HL-60 (cell line): ENCODE measurements at regions not wholly inside any gene's neighbourhood (a gene's known extent, or its start where the extent isn't known, plus 50 kb on each side); places are given as distances from the start of the nearest gene placed in this dataset.

ENCODE experiments used
- POLR2AphosphoS5 ChIP-seq: IDR thresholded peaks from 2 replicates; pipeline ENCODE4 v1.6.1; 2012; ENCODE audit warnings: low read depth
- SPI1 ChIP-seq: IDR thresholded peaks from 2 replicates; pipeline ENCODE4 v1.6.1; 2012; ENCODE audit warnings: low read depth, mild to moderate bottlenecking, borderline replicate concordance
- TF ChIP-seq, protein P1 (sequence below): IDR thresholded peaks from one replicate; pipeline ENCODE4 v1.5.1; 2011; ENCODE audit warnings: low read length, control low read depth, inconsistent platforms; ENCODE audit not compliant: insufficient read depth
- TF ChIP-seq, protein P2 (sequence below): IDR thresholded peaks from 2 replicates; pipeline ENCODE4 v1.6.1; 2012; ENCODE audit warnings: low read depth; ENCODE audit not compliant: insufficient replicate concordance

- TF ChIP-seq, protein P1, sequence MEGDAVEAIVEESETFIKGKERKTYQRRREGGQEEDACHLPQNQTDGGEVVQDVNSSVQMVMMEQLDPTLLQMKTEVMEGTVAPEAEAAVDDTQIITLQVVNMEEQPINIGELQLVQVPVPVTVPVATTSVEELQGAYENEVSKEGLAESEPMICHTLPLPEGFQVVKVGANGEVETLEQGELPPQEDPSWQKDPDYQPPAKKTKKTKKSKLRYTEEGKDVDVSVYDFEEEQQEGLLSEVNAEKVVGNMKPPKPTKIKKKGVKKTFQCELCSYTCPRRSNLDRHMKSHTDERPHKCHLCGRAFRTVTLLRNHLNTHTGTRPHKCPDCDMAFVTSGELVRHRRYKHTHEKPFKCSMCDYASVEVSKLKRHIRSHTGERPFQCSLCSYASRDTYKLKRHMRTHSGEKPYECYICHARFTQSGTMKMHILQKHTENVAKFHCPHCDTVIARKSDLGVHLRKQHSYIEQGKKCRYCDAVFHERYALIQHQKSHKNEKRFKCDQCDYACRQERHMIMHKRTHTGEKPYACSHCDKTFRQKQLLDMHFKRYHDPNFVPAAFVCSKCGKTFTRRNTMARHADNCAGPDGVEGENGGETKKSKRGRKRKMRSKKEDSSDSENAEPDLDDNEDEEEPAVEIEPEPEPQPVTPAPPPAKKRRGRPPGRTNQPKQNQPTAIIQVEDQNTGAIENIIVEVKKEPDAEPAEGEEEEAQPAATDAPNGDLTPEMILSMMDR, result no peak
- TF ChIP-seq POLR2AphosphoS5, result no peak
- TF ChIP-seq, protein P2, sequence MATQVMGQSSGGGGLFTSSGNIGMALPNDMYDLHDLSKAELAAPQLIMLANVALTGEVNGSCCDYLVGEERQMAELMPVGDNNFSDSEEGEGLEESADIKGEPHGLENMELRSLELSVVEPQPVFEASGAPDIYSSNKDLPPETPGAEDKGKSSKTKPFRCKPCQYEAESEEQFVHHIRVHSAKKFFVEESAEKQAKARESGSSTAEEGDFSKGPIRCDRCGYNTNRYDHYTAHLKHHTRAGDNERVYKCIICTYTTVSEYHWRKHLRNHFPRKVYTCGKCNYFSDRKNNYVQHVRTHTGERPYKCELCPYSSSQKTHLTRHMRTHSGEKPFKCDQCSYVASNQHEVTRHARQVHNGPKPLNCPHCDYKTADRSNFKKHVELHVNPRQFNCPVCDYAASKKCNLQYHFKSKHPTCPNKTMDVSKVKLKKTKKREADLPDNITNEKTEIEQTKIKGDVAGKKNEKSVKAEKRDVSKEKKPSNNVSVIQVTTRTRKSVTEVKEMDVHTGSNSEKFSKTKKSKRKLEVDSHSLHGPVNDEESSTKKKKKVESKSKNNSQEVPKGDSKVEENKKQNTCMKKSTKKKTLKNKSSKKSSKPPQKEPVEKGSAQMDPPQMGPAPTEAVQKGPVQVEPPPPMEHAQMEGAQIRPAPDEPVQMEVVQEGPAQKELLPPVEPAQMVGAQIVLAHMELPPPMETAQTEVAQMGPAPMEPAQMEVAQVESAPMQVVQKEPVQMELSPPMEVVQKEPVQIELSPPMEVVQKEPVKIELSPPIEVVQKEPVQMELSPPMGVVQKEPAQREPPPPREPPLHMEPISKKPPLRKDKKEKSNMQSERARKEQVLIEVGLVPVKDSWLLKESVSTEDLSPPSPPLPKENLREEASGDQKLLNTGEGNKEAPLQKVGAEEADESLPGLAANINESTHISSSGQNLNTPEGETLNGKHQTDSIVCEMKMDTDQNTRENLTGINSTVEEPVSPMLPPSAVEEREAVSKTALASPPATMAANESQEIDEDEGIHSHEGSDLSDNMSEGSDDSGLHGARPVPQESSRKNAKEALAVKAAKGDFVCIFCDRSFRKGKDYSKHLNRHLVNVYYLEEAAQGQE, result no peak
- no peak for TF ChIP-seq SPI1
These were observed 1730.4 kb downstream of the SI start for GRCh38 chr3:163347944-163348343.
